Endodermal cell (in vitro differentiated cells): ENCODE measurements at regions not wholly inside any gene's neighbourhood (a gene's known extent, or its start where the extent isn't known, plus 50 kb on each side); places are given as distances from the start of the nearest gene placed in this dataset.
"Not testable (repeated sequence)": the region's sequence is repeated elsewhere in the genome, so short reads cannot be mapped to it uniquely, and the experiment has no call there.

ENCODE experiments used
- DNase-seq: peaks from one replicate; pipeline ENCODE4 v3.0.0-alpha.2; 2017
- H3K27ac ChIP-seq: 2 replicates; pipeline ENCODE4 v1.5.1; 2013; ENCODE audit warnings: mild to moderate bottlenecking, low read depth, low read length, moderate library complexity
- H3K27me3 ChIP-seq: 2 replicates; pipeline ENCODE4 v1.6.1; 2013; ENCODE audit warnings: mild to moderate bottlenecking, low read length, moderate library complexity; ENCODE audit not compliant: insufficient read depth, control insufficient read depth, poor library complexity, severe bottlenecking
- H3K36me3 ChIP-seq: 2 replicates; pipeline ENCODE4 v1.7.0; 2013; ENCODE audit warnings: mild to moderate bottlenecking, low read length, moderate library complexity; ENCODE audit not compliant: control insufficient read depth, insufficient read depth
- H3K4me1 ChIP-seq: one replicate; pipeline ENCODE4 v1.7.0; 2013; ENCODE audit warnings: low read length; ENCODE audit not compliant: control insufficient read depth, insufficient read depth
- H3K4me3 ChIP-seq: 2 replicates; pipeline ENCODE4 v1.5.1; 2013; ENCODE audit warnings: mild to moderate bottlenecking, low read length, moderate library complexity
- H3K9ac ChIP-seq: 2 replicates; pipeline ENCODE4 v1.6.1; 2013; ENCODE audit warnings: mild to moderate bottlenecking, low read length, moderate library complexity; ENCODE audit not compliant: poor library complexity, severe bottlenecking; ENCODE audit errors: extremely low read depth
- H3K9me3 ChIP-seq: 2 replicates; pipeline ENCODE4 v1.6.1; 2013; ENCODE audit warnings: mild to moderate bottlenecking, low read length, moderate library complexity; ENCODE audit not compliant: control insufficient read depth
- H3K27ac Mint-ChIP-seq: 2 replicates; pipeline ENCODE4 v1.8.0; 2020; ENCODE audit warnings: mixed read lengths
- H3K27me3 Mint-ChIP-seq: 2 replicates; pipeline ENCODE4 v1.8.0; 2021; ENCODE audit warnings: mild to moderate bottlenecking, mixed read lengths; ENCODE audit not compliant: insufficient read depth
- H3K36me3 Mint-ChIP-seq: 2 replicates; pipeline ENCODE4 v1.8.0; 2020; ENCODE audit warnings: low read depth, mixed read lengths
- H3K4me1 Mint-ChIP-seq: 2 replicates; pipeline ENCODE4 v1.8.0; 2020; ENCODE audit warnings: mixed read lengths
- H3K4me3 Mint-ChIP-seq: 2 replicates; pipeline ENCODE4 v1.8.0; 2020; ENCODE audit warnings: mild to moderate bottlenecking, moderate library complexity, mixed read lengths
- H3K9me3 Mint-ChIP-seq: 2 replicates; pipeline ENCODE4 v1.8.0; 2020; ENCODE audit warnings: mild to moderate bottlenecking, mixed read lengths
- WGBS, 2 experiments: methylation state at CpG; one replicate each; pipeline versions ENCODE4 v1.1.5 to v1.1.7; 2013; ENCODE audit warnings: missing lambda C conversion rate in 2 of 2, mixed read lengths in 1 of 2; ENCODE audit not compliant: insufficient coverage in 1 of 2, insufficient read length in 1 of 2; 5-methylcytosine and 5-hydroxymethylcytosine counted together
- TF ChIP-seq, protein P1 (sequence below): fragments of 200-600 bp; sonication (generic); conservative IDR thresholded peaks from 2 replicates; pipeline ENCODE4 v1.5.0; 2021; ENCODE audit warnings: antibody characterized with exemption, mild to moderate bottlenecking

DNA sequence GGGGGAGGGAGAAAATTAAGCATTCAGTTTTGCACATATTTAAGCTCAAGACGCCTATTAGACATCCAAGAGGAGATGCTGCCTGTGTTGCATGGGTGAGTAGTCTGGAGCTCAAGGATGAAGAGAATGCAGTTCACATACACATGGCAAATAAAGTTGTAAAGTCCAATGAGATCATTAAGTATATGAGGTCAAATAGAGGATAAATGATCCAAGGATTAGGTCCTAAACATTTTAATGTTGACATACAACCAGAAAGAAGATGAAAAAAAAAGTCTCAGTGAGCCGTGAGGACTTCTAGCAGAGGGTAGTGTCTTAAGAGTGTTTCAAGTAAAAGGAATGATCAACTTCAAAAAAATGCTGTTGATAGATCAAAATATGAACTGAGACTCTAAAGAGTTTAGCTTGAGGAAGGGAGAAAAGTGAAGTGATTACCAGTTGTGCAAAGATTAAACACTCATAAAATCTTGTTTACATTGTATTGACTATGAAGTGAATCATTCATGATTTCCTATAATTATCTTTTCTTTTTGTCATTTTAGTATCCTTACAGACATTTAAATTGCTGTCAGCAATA is 251.8 kb downstream of the ZNF608 start:
- Histone ChIP-seq H3K9ac (no peak overlapping the region), H3K36me3 (peaks cover 4% of the 10 kb centered on the region), H3K4me1 (peaks cover 4% of the 10 kb centered on the region), H3K27ac (no peak overlapping the region), H3K4me3 (no peak overlapping the region), H3K9me3 (peaks cover 56% of the 10 kb centered on the region), H3K27me3 (no peaks in the 10 kb centered on the region)
- 90 to 94% methylated on average over 2 of the region's 2 CpGs for WGBS, 2 experiments
- H3K27me3 Mint-ChIP-seq: peaks cover 2% of the 10 kb centered on the region
- H3K36me3 Mint-ChIP-seq: peaks cover 38% of the 10 kb centered on the region
- peaks cover 52% of the 10 kb centered on the region for H3K9me3 Mint-ChIP-seq
- peaks cover 34% of the 10 kb centered on the region for H3K4me1 Mint-ChIP-seq
- no peak overlapping the region for H3K4me3 Mint-ChIP-seq
- H3K27ac Mint-ChIP-seq: no peak overlapping the region
- no peak for DNase-seq
- TF ChIP-seq, protein P1, sequence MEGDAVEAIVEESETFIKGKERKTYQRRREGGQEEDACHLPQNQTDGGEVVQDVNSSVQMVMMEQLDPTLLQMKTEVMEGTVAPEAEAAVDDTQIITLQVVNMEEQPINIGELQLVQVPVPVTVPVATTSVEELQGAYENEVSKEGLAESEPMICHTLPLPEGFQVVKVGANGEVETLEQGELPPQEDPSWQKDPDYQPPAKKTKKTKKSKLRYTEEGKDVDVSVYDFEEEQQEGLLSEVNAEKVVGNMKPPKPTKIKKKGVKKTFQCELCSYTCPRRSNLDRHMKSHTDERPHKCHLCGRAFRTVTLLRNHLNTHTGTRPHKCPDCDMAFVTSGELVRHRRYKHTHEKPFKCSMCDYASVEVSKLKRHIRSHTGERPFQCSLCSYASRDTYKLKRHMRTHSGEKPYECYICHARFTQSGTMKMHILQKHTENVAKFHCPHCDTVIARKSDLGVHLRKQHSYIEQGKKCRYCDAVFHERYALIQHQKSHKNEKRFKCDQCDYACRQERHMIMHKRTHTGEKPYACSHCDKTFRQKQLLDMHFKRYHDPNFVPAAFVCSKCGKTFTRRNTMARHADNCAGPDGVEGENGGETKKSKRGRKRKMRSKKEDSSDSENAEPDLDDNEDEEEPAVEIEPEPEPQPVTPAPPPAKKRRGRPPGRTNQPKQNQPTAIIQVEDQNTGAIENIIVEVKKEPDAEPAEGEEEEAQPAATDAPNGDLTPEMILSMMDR: no peak

DNA sequence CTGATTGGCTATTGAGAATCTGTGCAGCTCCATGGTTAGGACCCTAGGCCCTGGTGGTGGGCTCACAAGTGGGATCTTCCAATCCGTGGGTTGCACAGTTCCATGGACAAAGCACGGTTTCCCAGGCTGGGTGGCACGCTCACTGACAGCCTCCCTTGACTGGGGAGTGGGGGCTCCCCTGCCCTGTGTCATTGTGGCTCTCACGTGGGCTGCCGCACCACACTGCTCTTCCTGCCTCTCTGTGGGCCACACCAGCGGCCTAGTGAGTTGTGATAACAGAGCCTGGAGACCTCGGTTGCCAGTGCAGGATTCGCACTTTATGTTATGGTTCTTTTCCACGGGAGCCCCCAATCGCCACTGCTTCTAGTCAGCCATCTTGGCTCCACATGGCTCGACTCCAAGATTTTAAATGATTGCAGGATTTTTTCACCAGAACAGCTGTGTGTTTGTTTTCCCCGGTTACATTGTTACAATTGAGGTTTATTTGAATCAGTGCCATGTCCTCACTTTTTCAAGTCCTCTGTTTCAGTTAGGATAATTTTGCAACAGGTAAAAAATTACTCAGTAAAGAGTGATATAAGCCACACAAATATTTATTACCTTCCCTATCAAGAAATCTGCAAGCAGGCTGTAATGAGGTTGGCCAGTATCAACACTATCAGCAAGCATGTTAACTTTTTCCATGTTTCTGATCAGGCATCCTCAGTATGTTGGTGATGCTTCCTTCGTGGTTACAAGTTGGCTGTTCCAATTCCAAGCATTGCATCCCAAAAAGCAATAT is 253.8 kb downstream of the ZNF608 start:
- peaks cover 56% of the 10 kb centered on the region for H3K9me3 Mint-ChIP-seq
- no peak overlapping the region for H3K27ac Mint-ChIP-seq
- DNase-seq: no peak
- H3K9ac ChIP-seq: no peak overlapping the region
- 88 to 89% methylated on average over 10 to 13 of the region's 13 CpGs for WGBS, 2 experiments
- TF ChIP-seq, protein P1: no peak
- H3K27me3 Mint-ChIP-seq: peaks cover 2% of the 10 kb centered on the region
- peaks cover 71% of the 10 kb centered on the region for H3K9me3 ChIP-seq
- peaks cover 4% of the 10 kb centered on the region for H3K4me1 ChIP-seq
- H3K4me3 ChIP-seq: no peak overlapping the region
- peaks cover 40% of the 10 kb centered on the region for H3K36me3 Mint-ChIP-seq
- H3K27me3 ChIP-seq: no peaks in the 10 kb centered on the region
- H3K4me3 Mint-ChIP-seq: no peak overlapping the region
- peaks cover 18% of the 10 kb centered on the region for H3K4me1 Mint-ChIP-seq
- H3K36me3 ChIP-seq: peaks cover 4% of the 10 kb centered on the region
- no peak overlapping the region for H3K27ac ChIP-seq

DNA sequence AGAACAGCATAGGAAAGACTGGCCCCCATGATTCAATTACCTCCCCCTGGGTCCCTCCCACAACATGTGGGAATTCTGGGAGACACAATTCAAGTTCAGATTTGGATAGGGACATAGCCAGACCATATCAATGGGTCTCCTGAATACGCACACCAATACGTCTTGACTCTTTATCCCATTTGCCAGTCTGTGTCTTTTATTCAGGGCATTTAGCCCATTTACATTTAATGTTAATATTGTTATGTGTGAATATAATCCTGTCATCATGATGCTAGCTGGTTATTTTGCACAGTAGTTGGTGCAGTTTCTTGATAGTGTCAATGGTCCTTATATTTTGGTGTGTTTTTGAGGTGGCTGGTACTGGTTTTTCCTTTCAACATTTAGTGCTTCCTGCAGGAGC is 256.1 kb downstream of the ZNF608 start:
- 95 to 100% methylated on average over 1 to 2 of the region's 2 CpGs for WGBS, 2 experiments
- peaks cover 69% of the 10 kb centered on the region for H3K9me3 ChIP-seq
- peak overlapping the region; percentile 35 for H3K4me3 ChIP-seq
- Mint-ChIP-seq H3K36me3 (peaks cover 38% of the 10 kb centered on the region), H3K4me1 (peaks cover 11% of the 10 kb centered on the region), H3K9me3 (peaks cover 63% of the 10 kb centered on the region)
- H3K27ac ChIP-seq, H3K9ac ChIP-seq, H3K27me3 ChIP-seq, H3K27ac Mint-ChIP-seq, H3K36me3 ChIP-seq, H3K4me1 ChIP-seq, DNase-seq, H3K27me3 Mint-ChIP-seq, H3K4me3 Mint-ChIP-seq: not testable (repeated sequence)
